GM21360 (cell line): ENCODE measurements at regions not wholly inside any gene's neighbourhood (a gene's known extent, or its start where the extent isn't known, plus 50 kb on each side); places are given as distances from the start of the nearest gene placed in this dataset.

Source experiments
- ATAC-seq: cut with Tn5 transposase; IDR thresholded peaks from one replicate; pipeline ENCODE4 v1.9.1; 2021; ENCODE audit warnings: mild to moderate bottlenecking, moderate library complexity; ENCODE audit not compliant: unreplicated experiment

DNA sequence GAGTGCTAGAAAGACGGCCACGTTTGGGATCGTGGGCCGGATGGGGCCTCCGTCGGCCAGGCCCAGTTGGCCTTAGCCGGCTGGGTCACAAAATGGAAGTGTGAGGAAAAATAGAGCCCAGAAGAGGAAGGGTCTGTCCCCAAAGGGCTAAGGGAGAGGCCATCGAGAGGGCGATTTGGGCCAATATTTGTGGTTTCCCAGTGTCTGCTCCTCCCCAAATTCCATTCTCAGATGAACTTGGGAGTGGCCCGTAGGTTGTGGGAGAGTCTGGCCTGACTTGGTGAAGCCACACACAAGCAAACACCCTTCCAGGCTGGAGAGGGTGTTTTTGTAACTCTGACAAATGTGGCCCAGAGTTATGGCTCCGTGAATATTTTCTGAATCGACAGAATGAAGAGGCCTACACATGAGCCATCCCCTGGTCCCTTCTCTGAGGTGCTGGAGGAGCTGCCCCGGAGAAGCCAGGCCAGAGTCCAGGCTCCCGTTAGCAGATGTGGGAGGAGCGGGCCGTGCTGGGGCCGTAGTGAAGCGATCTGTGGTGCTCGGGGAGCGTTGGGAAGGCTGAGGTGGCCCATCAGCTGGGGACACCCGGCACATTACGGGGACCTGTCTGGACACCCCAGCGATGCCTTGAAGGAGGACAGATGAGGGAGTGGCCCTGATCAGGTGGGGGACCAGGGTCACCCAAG lies 73.5 kb upstream of the PPARA start:
- ATAC-seq: no peak

GRCh38 chr22:46077669-46078099 lies 72.6 kb upstream of the PPARA start:
- no peak for ATAC-seq

- ATAC-seq: no peak
Observed at GRCh38 chr22:46078241-46079092, 71.9 kb upstream of the PPARA start.

GRCh38 chr22:46079093-46079860 lies 71.0 kb upstream of the PPARA start:
- no peak for ATAC-seq

GRCh38 chr22:46079861-46080821 lies 70.2 kb upstream of the PPARA start:
- no peak for ATAC-seq

GRCh38 chr22:46081036-46081830 lies 69.1 kb upstream of the PPARA start:
- ATAC-seq: no peak

- no peak for ATAC-seq
Observed at GRCh38 chr22:46081831-46082210, 68.5 kb upstream of the PPARA start.

- ATAC-seq: no peak
Observed at GRCh38 chr22:46082633-46083032, 67.7 kb upstream of the PPARA start.

GRCh38 chr22:46083383-46084350 lies 66.7 kb upstream of the PPARA start:
- ATAC-seq: no peak

- ATAC-seq: no peak
Observed at GRCh38 chr22:46084376-46084775, 66.0 kb upstream of the PPARA start.

DNA sequence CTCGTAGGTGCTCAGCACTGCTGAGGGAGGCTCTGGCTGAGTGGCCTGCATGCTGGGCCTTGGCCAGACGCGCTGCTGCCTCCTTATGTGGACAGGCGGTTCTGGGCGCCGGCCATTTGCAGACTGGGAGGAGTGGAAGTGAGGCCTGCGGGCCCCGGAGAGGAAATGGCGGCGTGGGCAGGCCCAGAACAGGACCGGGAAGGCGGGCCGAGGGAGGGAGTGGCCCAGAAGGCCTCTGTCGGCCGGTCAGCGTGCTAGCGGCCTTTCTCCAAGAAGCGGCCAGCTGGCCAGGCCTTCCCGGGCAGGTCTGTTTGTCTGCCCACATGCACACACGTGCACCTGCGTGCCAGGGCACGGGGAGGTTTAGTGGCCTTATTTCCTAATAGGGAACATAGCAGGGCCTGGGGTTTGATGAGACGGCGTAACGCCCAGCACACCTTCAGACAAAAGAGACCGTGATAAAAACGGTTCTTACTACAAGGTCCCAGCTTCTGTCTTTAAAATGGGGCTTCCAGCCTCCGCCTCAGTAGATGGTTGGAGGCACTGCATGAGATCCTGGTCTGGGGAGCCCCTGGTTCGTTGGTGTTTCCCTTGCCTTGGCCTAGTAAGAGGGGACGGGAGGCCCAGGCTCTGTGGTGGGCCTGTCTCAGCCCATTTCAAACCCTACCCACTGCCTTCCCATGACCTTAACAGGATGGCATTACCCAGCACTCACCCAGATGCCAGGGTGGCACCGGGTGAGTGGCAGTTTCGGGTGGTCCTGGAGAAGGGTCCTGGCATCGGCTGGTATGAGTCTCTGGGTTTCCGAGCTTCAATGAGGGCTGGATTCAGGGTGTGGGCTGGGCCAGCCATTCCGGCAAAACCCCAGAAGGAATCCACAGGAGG lies 65.1 kb upstream of the PPARA start:
- ATAC-seq: no peak

DNA sequence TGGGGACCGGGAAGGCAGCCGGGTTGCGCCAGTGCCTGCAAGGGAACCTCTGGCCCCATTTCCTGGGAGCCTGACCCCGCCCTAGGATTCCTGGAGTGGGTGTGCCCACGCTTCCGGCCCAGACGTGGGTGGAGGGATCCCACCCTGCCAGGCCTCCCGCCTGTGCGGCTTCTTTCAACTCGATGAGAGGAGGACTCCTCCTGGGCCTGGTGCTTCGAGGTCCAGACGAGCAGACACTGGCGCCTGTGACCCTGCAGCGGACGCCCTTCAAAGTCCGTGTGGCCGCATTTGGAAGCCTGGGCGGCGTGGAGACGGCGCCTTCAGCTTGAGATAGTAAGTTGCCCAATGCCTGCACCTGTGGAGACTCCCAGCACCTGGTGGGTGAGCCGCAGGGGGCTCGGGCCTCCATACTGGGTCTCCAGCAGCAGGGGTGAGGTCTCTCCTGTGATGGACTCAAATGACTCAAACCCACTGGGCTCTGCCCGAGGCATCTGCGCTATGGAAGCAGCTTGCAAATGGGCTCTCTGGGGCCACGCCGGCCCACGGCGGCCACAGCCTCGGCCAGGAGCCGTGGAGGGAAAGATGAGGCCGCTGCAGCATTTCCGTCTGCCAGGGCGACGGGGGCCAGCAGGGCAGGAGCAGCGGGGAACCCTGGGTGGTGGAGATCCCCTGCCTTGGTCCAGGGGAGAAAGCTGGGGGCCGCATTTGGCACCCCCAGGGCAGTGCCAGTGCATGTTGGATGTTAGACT lies 64.3 kb upstream of the PPARA start:
- ATAC-seq: no peak

- no peak for ATAC-seq
Observed at GRCh38 chr22:46086577-46087335, 63.6 kb upstream of the PPARA start.

DNA sequence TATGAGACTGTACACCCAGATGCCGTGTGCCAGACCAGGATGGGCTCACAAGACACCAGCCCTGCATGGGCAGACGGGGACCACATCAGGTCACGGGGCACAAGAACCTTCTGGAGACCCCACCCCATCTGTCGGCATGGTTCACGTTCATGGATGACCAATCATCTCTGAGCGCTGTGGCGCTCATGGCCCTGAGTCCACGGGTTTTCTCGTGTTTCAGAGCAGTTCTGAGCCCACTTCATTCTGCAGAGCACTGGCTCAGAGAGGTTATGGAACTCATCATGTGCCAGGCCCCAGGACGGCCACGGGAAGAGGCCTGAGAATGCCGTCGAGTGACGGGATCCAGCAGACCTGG lies 63.0 kb upstream of the PPARA start:
- no peak for ATAC-seq

GRCh38 chr22:46087816-46088277 lies 62.5 kb upstream of the PPARA start:
- ATAC-seq: no peak
